ENCODE measurements at regions not wholly inside any gene's neighbourhood (a gene's known extent, or its start where the extent isn't known, plus 50 kb on each side); places are given as distances from the start of the nearest gene placed in this dataset.

DNA sequence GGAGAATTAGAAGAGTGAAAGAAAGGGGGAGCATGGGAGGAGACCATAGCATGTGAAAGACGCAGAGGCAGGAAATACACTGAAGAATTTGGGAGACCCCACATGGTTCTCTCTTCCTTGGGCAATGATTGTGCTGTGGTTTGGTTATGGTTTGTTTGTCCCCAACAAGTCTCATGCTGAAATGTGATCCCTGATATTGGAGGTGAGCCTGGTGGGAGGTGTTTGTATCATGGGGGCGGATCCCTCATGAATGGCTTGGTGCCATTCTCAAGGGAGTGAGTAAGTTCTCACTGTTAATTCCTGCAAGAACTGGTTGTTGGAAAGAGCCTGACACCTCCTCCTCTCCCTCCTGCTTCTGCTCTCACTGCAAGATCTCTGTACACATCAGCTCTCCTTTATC, 78.6 kb upstream of the RAI2 start:
- H3K4me1 ChIP-seq (ENCODE audit: low read depth): no peaks in the 10 kb centered on the region
- DNase-seq (ENCODE audit: low read depth in 1 of 2, low spot score in 1 of 2): no peak
- no peak overlapping the region for H3K27ac ChIP-seq
- no peak overlapping the region for H3K4me3 ChIP-seq
- H3K9me3 ChIP-seq (ENCODE audit: low read depth): no peaks in the 10 kb centered on the region
- no peaks in the 10 kb centered on the region for H3K36me3 ChIP-seq
- TF ChIP-seq, protein P1, sequence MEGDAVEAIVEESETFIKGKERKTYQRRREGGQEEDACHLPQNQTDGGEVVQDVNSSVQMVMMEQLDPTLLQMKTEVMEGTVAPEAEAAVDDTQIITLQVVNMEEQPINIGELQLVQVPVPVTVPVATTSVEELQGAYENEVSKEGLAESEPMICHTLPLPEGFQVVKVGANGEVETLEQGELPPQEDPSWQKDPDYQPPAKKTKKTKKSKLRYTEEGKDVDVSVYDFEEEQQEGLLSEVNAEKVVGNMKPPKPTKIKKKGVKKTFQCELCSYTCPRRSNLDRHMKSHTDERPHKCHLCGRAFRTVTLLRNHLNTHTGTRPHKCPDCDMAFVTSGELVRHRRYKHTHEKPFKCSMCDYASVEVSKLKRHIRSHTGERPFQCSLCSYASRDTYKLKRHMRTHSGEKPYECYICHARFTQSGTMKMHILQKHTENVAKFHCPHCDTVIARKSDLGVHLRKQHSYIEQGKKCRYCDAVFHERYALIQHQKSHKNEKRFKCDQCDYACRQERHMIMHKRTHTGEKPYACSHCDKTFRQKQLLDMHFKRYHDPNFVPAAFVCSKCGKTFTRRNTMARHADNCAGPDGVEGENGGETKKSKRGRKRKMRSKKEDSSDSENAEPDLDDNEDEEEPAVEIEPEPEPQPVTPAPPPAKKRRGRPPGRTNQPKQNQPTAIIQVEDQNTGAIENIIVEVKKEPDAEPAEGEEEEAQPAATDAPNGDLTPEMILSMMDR (IDR thresholded peaks at IDR 0.05; ENCODE audit: low read depth, low read length): no peak
- H3K27me3 ChIP-seq: no peaks in the 10 kb centered on the region

GRCh38 chrX:17933856-17934255, 72.8 kb upstream of the RAI2 start:
- no peaks in the 10 kb centered on the region for H3K27me3 ChIP-seq

GRCh38 chrX:17932781-17933180, 71.7 kb upstream of the RAI2 start:
- no peaks in the 10 kb centered on the region for H3K9me3 ChIP-seq (ENCODE audit: low read depth)
- DNase-seq (ENCODE audit: low read depth in 1 of 2, low spot score in 1 of 2): no peak
- H3K27me3 ChIP-seq: no peaks in the 10 kb centered on the region
- no peaks in the 10 kb centered on the region for H3K36me3 ChIP-seq
- no peak overlapping the region for H3K27ac ChIP-seq
- no peaks in the 10 kb centered on the region for H3K4me1 ChIP-seq (ENCODE audit: low read depth)
- TF ChIP-seq, protein P1 (IDR thresholded peaks at IDR 0.05; ENCODE audit: low read depth, low read length): no peak
- H3K4me3 ChIP-seq: no peak overlapping the region

More at GRCh38 chrX:17933856-17934255, 72.8 kb upstream of the RAI2 start:
- no peaks in the 10 kb centered on the region for H3K36me3 ChIP-seq
- no peak for DNase-seq (ENCODE audit: low read depth in 1 of 2, low spot score in 1 of 2)
- TF ChIP-seq, protein P1 (IDR thresholded peaks at IDR 0.05; ENCODE audit: low read depth, low read length): no peak
- no peak overlapping the region for H3K27ac ChIP-seq
- no peaks in the 10 kb centered on the region for H3K4me1 ChIP-seq (ENCODE audit: low read depth)
- no peaks in the 10 kb centered on the region for H3K9me3 ChIP-seq (ENCODE audit: low read depth)
- H3K4me3 ChIP-seq: no peak overlapping the region

GRCh38 chrX:17931855-17932254, 70.8 kb upstream of the RAI2 start:
- no peak for DNase-seq (ENCODE audit: low read depth in 1 of 2, low spot score in 1 of 2)
- Histone ChIP-seq H3K4me3 (no peak overlapping the region), H3K27ac (no peak overlapping the region), H3K4me1 (ENCODE audit: low read depth) (no peaks in the 10 kb centered on the region), H3K9me3 (ENCODE audit: low read depth) (no peaks in the 10 kb centered on the region), H3K36me3 (no peaks in the 10 kb centered on the region), H3K27me3 (no peaks in the 10 kb centered on the region)
- TF ChIP-seq, protein P1 (IDR thresholded peaks at IDR 0.05; ENCODE audit: low read depth, low read length): no peak

- Histone ChIP-seq H3K4me1 (ENCODE audit: low read depth) (no peaks in the 10 kb centered on the region), H3K36me3 (no peaks in the 10 kb centered on the region)
- DNase-seq (ENCODE audit: low read depth in 1 of 2, low spot score in 1 of 2): no peak
Measured at GRCh38 chrX:17930850-17931249, 69.8 kb upstream of the RAI2 start.

More at GRCh38 chrX:17930850-17931249, 69.8 kb upstream of the RAI2 start:
- Histone ChIP-seq H3K27ac (no peak overlapping the region), H3K27me3 (no peaks in the 10 kb centered on the region), H3K4me3 (no peak overlapping the region), H3K9me3 (ENCODE audit: low read depth) (no peaks in the 10 kb centered on the region)
- TF ChIP-seq, protein P1 (IDR thresholded peaks at IDR 0.05; ENCODE audit: low read depth, low read length): no peak

All from cardiac muscle cell (in vitro differentiated cells and primary cell).